C4-2B (cell line): ENCODE measurements at regions not wholly inside any gene's neighbourhood (a gene's known extent, or its start where the extent isn't known, plus 50 kb on each side); places are given as distances from the start of the nearest gene placed in this dataset.

Experiments
- CTCF ChIP-seq: fragments of 450-650 bp; conservative IDR thresholded peaks from 2 replicates; pipeline ENCODE4 v1.5.1; 2017; ENCODE audit warnings: mild to moderate bottlenecking
- ZFX ChIP-seq: fragments of 450-650 bp; IDR thresholded peaks from 2 replicates; pipeline ENCODE4 v1.6.1; 2017

GRCh38 chr1:60564916-60565750, 491.6 kb upstream of the C1orf87 start:
- TF ChIP-seq CTCF (no peak), ZFX (no peak)
